Stomach (tissue), 4 donors: ENCODE measurements at regions not wholly inside any gene's neighbourhood (a gene's known extent, or its start where the extent isn't known, plus 50 kb on each side); places are given as distances from the start of the nearest gene placed in this dataset.

ENCODE experiments used
- POLR2A ChIP-seq, 4 donors: fragments of 450-650 bp; IDR thresholded peaks; one replicate each; pipeline ENCODE4 v1.6.1; 2016; ENCODE audit warnings: antibody characterized with exemption in 4 of 4, control low read depth in 2 of 4, mild to moderate bottlenecking in 1 of 4, moderate library complexity in 1 of 4
- POLR2AphosphoS5 ChIP-seq, 3 donors: sonication (generic); formaldehyde crosslinking; IDR thresholded peaks; one replicate each; pipeline ENCODE4 v1.6.1; 2016; ENCODE audit warnings: antibody characterized with exemption in 3 of 3
- TF ChIP-seq, protein P1 (sequence below), 7 experiments: fragments of 450-650 bp in 4 of 7; fragments of 200-600 bp in 3 of 7; sonication (generic) in 3 of 7; IDR thresholded peaks; one replicate each; pipeline ENCODE4 v1.5.1; 2016 to 2019; ENCODE audit warnings: antibody characterized with exemption in 7 of 7, control low read depth in 2 of 7, mild to moderate bottlenecking in 1 of 7

DNA sequence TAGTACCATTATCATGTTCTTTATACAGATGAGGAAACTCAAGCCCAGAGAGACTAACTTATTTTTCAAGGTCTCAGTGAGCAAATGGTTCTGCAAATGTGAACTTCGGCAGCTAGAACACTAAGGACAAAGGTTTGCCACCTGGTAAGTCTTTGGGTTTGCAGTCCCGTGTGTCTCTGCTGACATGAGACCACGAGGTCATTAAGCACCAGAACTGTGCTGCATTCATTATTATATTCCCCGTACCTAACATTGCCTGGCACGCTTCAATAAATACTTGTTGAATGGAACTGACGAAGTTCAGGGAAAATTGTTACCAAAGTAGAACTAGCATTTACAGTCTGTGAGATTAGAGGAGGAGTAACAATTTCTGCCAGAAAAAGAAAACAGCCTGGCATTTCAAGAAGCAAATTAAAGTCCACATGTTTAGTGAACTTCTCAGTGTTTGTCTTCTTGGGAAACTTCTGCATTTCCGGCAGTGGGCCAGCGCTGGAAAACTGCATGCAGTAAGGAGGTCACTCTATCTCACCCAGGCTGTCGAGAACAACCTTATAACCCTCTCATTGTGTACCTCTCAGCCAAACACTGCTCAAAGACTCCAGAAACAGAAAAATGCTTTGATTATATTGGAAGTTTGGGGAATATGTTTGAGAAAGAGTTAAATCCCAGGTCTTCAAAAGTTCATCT, 67.4 kb upstream of the CPEB2 start:
- no peak for TF ChIP-seq POLR2AphosphoS5 (IDR thresholded peaks at IDR 0.05)
- TF ChIP-seq, protein P1, sequence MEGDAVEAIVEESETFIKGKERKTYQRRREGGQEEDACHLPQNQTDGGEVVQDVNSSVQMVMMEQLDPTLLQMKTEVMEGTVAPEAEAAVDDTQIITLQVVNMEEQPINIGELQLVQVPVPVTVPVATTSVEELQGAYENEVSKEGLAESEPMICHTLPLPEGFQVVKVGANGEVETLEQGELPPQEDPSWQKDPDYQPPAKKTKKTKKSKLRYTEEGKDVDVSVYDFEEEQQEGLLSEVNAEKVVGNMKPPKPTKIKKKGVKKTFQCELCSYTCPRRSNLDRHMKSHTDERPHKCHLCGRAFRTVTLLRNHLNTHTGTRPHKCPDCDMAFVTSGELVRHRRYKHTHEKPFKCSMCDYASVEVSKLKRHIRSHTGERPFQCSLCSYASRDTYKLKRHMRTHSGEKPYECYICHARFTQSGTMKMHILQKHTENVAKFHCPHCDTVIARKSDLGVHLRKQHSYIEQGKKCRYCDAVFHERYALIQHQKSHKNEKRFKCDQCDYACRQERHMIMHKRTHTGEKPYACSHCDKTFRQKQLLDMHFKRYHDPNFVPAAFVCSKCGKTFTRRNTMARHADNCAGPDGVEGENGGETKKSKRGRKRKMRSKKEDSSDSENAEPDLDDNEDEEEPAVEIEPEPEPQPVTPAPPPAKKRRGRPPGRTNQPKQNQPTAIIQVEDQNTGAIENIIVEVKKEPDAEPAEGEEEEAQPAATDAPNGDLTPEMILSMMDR (IDR thresholded peaks at IDR 0.05), result no peak
- TF ChIP-seq POLR2A (IDR thresholded peaks at IDR 0.05), result no peak
